HEK293 (cell line): ENCODE measurements at regions not wholly inside any gene's neighbourhood (a gene's known extent, or its start where the extent isn't known, plus 50 kb on each side); places are given as distances from the start of the nearest gene placed in this dataset.

ENCODE experiments used
- CTCF ChIA-PET: fragments of 350-600 bp; formaldehyde crosslinking; extraction: SDS; loops from one replicate; lab custom pipeline; 2021; ENCODE audit warnings: antibody characterized with exemption; lab: Yijun Ruan, JAX
- POLR2A ChIA-PET: fragments of 300-600 bp; formaldehyde crosslinking; extraction: SDS; loops from one replicate; lab custom pipeline; 2020; ENCODE audit warnings: antibody characterized with exemption, inconsistent platforms; lab: Yijun Ruan, JAX
- H3K27ac ChIP-seq: fragments of 200-500 bp; sonication (Bioruptor generic); 2 replicates; pipeline ENCODE4 v1.5.1; 2014; ENCODE audit warnings: low read depth, low read length, control low read depth, inconsistent platforms; ENCODE audit errors: extremely low read depth
- H3K36me3 ChIP-seq, 2 experiments: fragments of 200-500 bp in 1 of 2; sonication (Bioruptor generic) in 1 of 2; 1 replicate in 1 of 2; 2 replicates in 1 of 2; pipeline ENCODE4 v1.5.1; 2014 to 2017; ENCODE audit warnings: inconsistent platforms in 2 of 2, low read length in 2 of 2; ENCODE audit not compliant: control insufficient read depth in 2 of 2, insufficient read depth in 1 of 2
- H3K4me1 ChIP-seq: fragments of 200-500 bp; sonication (Bioruptor generic); 2 replicates; pipeline ENCODE4 v1.5.1; 2014; ENCODE audit warnings: mild to moderate bottlenecking, low read length, inconsistent platforms; ENCODE audit not compliant: control insufficient read depth, insufficient read depth
- H3K4me3 ChIP-seq: 2 replicates; pipeline ENCODE4 v1.5.1; 2011; ENCODE audit warnings: low read depth, mild to moderate bottlenecking, control low read depth, low read length, moderate library complexity
- H3K9me3 ChIP-seq: fragments of 200-500 bp; sonication (Bioruptor generic); 2 replicates; pipeline ENCODE4 v1.5.1; 2014; ENCODE audit warnings: low read depth, low read length, inconsistent platforms; ENCODE audit not compliant: control insufficient read depth, insufficient read depth
- ELK4 ChIP-seq: IDR thresholded peaks from 2 replicates; pipeline ENCODE4 v1.6.1; 2011; ENCODE audit warnings: mild to moderate bottlenecking, low read depth, low read length, borderline replicate concordance
- INSM2 ChIP-seq: fragments of 450-650 bp; formaldehyde crosslinking; IDR thresholded peaks from 2 replicates; pipeline ENCODE4 v1.5.1; 2016; ENCODE audit warnings: missing biosample characterization, missing genetic modification characterization
- PRDM10 ChIP-seq: fragments of 450-650 bp; formaldehyde crosslinking; IDR thresholded peaks from 2 replicates; pipeline ENCODE4 v1.5.1; 2016; ENCODE audit warnings: missing biosample characterization, missing genetic modification characterization
- ZNF629 ChIP-seq: fragments of 450-650 bp; formaldehyde crosslinking; IDR thresholded peaks from 2 replicates; pipeline ENCODE4 v1.5.1; 2017; ENCODE audit warnings: missing biosample characterization, missing genetic modification characterization
- TF ChIP-seq, protein P1 (sequence below): fragments of 450-650 bp; formaldehyde crosslinking; conservative IDR thresholded peaks from 2 replicates; pipeline ENCODE4 v1.5.1; 2016; ENCODE audit warnings: low read depth, missing biosample characterization, missing genetic modification characterization
- TF ChIP-seq, protein P2 (sequence below): fragments of 450-650 bp; formaldehyde crosslinking; IDR thresholded peaks from 2 replicates; pipeline ENCODE4 v1.5.1; 2016; ENCODE audit warnings: missing biosample characterization, missing genetic modification characterization
- TF ChIP-seq, protein P3 (sequence below): fragments of 450-650 bp; formaldehyde crosslinking; IDR thresholded peaks from 2 replicates; pipeline ENCODE4 v1.5.1; 2016; ENCODE audit warnings: missing biosample characterization, missing genetic modification characterization

GRCh38 chr6:47116606-47117005 lies 74.5 kb upstream of the ADGRF1 start (continued):
- TF ChIP-seq, protein P1, sequence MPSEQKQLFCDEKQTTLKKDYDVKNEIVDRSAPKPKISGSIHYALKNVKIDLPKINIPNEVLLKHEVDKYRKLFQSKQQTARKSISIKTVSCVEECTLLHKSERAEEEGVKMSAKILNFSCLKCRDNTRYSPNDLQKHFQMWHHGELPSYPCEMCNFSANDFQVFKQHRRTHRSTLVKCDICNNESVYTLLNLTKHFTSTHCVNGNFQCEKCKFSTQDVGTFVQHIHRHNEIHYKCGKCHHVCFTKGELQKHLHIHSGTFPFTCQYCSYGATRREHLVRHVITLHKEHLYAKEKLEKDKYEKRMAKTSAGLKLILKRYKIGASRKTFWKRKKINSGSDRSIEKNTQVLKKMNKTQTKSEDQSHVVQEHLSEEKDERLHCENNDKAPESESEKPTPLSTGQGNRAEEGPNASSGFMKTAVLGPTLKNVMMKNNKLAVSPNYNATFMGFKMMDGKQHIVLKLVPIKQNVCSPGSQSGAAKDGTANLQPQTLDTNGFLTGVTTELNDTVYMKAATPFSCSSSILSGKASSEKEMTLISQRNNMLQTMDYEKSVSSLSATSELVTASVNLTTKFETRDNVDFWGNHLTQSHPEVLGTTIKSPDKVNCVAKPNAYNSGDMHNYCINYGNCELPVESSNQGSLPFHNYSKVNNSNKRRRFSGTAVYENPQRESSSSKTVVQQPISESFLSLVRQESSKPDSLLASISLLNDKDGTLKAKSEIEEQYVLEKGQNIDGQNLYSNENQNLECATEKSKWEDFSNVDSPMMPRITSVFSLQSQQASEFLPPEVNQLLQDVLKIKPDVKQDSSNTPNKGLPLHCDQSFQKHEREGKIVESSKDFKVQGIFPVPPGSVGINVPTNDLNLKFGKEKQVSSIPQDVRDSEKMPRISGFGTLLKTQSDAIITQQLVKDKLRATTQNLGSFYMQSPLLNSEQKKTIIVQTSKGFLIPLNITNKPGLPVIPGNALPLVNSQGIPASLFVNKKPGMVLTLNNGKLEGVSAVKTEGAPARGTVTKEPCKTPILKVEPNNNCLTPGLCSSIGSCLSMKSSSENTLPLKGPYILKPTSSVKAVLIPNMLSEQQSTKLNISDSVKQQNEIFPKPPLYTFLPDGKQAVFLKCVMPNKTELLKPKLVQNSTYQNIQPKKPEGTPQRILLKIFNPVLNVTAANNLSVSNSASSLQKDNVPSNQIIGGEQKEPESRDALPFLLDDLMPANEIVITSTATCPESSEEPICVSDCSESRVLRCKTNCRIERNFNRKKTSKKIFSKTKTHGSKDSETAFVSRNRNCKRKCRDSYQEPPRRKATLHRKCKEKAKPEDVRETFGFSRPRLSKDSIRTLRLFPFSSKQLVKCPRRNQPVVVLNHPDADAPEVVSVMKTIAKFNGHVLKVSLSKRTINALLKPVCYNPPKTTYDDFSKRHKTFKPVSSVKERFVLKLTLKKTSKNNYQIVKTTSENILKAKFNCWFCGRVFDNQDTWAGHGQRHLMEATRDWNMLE (tag by site-specific recombination): no peak
- no peak for TF ChIP-seq ELK4

DNA sequence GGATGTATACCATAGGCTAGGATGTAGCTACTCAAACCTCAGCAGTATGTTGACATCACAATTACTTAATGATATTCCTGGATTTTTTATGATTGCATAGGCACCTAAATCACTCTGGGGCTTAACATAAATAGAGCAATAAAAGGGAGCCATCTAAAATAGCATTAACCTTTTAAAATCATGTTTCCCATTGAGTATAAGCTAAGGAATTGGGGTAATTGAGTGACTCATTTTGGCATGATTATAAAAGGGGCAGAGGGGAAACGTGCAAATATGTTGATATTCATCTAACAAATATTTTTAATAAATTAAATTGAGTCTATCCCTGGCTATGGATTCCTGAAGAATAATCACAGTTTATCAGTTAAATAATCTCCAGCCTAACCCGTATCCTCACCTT lies 74.0 kb upstream of the ADGRF1 start:
- Histone ChIP-seq H3K4me3 (no peak overlapping the region), H3K9me3 (no peaks in the 10 kb centered on the region), H3K4me1 (no peaks in the 10 kb centered on the region), H3K36me3 (no peaks in the 10 kb centered on the region), H3K27ac (no peak overlapping the region)
- CTCF ChIA-PET: interaction anchor here (0.8 to 1.8 kb wide), 3 partner anchors 18 to 259 kb away, joined by 3 to 6 read pairs (median 4); no protein-coding TSS in a partner anchor
- POLR2A ChIA-PET: no interaction called here
- TF ChIP-seq PRDM10 (tag by site-specific recombination) (no peak), INSM2 (no peak)
- TF ChIP-seq, protein P2, sequence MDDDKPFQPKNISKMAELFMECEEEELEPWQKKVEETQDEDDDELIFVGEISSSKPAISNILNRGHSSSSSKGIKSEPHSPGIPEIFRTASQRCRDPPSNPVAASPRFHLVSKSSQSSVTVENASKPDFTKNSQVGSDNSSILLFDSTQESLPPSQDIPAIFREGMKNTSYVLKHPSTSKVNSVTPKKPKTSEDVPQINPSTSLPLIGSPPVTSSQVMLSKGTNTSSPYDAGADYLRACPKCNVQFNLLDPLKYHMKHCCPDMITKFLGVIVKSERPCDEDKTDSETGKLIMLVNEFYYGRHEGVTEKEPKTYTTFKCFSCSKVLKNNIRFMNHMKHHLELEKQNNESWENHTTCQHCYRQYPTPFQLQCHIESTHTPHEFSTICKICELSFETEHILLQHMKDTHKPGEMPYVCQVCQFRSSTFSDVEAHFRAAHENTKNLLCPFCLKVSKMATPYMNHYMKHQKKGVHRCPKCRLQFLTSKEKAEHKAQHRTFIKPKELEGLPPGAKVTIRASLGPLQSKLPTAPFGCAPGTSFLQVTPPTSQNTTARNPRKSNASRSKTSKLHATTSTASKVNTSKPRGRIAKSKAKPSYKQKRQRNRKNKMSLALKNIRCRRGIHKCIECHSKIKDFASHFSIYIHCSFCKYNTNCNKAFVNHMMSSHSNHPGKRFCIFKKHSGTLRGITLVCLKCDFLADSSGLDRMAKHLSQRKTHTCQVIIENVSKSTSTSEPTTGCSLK (tag by site-specific recombination): no peak

- POLR2A ChIA-PET: no interaction called here
- Histone ChIP-seq H3K4me1 (no peaks in the 10 kb centered on the region), H3K9me3 (no peaks in the 10 kb centered on the region), H3K36me3 (no peaks in the 10 kb centered on the region), H3K4me3 (no peak overlapping the region), H3K27ac (no peak overlapping the region)
- CTCF ChIA-PET: no interaction called here
- TF ChIP-seq, protein P3, sequence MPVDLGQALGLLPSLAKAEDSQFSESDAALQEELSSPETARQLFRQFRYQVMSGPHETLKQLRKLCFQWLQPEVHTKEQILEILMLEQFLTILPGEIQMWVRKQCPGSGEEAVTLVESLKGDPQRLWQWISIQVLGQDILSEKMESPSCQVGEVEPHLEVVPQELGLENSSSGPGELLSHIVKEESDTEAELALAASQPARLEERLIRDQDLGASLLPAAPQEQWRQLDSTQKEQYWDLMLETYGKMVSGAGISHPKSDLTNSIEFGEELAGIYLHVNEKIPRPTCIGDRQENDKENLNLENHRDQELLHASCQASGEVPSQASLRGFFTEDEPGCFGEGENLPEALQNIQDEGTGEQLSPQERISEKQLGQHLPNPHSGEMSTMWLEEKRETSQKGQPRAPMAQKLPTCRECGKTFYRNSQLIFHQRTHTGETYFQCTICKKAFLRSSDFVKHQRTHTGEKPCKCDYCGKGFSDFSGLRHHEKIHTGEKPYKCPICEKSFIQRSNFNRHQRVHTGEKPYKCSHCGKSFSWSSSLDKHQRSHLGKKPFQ (tag by site-specific recombination): no peak
- TF ChIP-seq ZNF629: no peak
Measured at GRCh38 chr6:47114460-47114859, 72.3 kb upstream of the ADGRF1 start.
